ENCODE measurements at regions not wholly inside any gene's neighbourhood (a gene's known extent, or its start where the extent isn't known, plus 50 kb on each side); places are given as distances from the start of the nearest gene placed in this dataset.

DNA sequence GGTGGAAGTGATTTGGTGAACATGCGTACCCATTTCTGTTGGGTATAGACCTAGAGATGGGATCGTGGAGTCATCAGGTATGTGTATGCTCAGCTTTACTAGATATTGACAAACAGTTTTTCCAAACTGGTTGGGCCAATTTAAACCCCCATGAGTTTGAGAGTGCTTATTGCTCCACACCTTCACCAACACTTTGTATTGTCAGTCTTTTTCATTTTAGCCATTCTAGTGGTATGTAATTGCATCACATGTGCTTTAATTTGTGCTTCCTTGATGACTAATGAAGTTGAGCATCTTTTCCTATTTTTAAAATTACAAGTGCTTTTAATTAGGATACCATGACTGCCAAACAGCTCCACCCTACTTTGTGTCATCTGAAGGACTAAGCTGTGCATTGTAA lies 158.9 kb upstream of the AKIRIN2 start:
- Histone ChIP-seq H3K23ac (ENCODE audit: insufficient read length, low read depth, low read length) (no peak overlapping the region), H3K4ac (ENCODE audit: low read depth, low read length) (no peak overlapping the region), H2BK120ac (ENCODE audit: low read depth, low read length, poor library complexity, severe bottlenecking) (no peak overlapping the region), H2BK20ac (ENCODE audit: low read depth, low read length, poor library complexity, severe bottlenecking) (no peak overlapping the region), H3K79me1 (ENCODE audit: insufficient read depth, low read depth, low read length, poor library complexity, severe bottlenecking) (no peaks in the 10 kb centered on the region), H3K4me1 (ENCODE audit: insufficient read depth, low read length) (no peaks in the 10 kb centered on the region), H3K18ac (ENCODE audit: insufficient read length, low read depth, low read length) (no peak overlapping the region), H3K4me2 (ENCODE audit: insufficient read depth, insufficient read length, low read length) (no peak overlapping the region), H2AK5ac (ENCODE audit: insufficient read length, low read length) (no peak overlapping the region), H2AFZ (ENCODE audit: low read length) (no peak overlapping the region), H4K91ac (ENCODE audit: insufficient read length, low read depth, low read length) (no peak overlapping the region), H3T11ph (ENCODE audit: low read length) (no peak overlapping the region), H2BK5ac (ENCODE audit: insufficient read length, low read length) (no peak overlapping the region), H2BK12ac (ENCODE audit: insufficient read length, low read depth, low read length) (no peak overlapping the region), H3K9me3 (ENCODE audit: control insufficient read depth, low read depth, low read length) (no peaks in the 10 kb centered on the region), H2BK15ac (ENCODE audit: low read depth, low read length) (no peak overlapping the region), H3K56ac (ENCODE audit: insufficient read length, low read depth, low read length) (no peak overlapping the region), H4K5ac (ENCODE audit: insufficient read length, low read depth, low read length) (no peak overlapping the region), H3K27me3 (ENCODE audit: insufficient read depth, low read length) (no peaks in the 10 kb centered on the region), H3K79me2 (ENCODE audit: insufficient read depth, low read length) (no peaks in the 10 kb centered on the region), H3K23me2 (ENCODE audit: insufficient read length, low read depth, low read length, poor library complexity, severe bottlenecking) (no peaks in the 10 kb centered on the region), H4K8ac (replicated peaks; ENCODE audit: insufficient read length, low read depth, low read length) (no peak overlapping the region), H3K27ac (ENCODE audit: insufficient read length, low read depth, low read length) (no peak overlapping the region), H3K14ac (ENCODE audit: insufficient read depth, low read length) (no peak overlapping the region), H4K20me1 (ENCODE audit: control insufficient read depth, insufficient read depth, insufficient read length) (no peaks in the 10 kb centered on the region), H3K9ac (ENCODE audit: extremely low read depth, insufficient read length, low read length) (no peak overlapping the region)
- no CpG with 5 or more reads among the region's 2 CpGs for WGBS (ENCODE audit: extremely low coverage, insufficient read length, low lambda C conversion rate)
- Mint-ChIP-seq H3K27me3 (ENCODE audit: low read depth) (no peaks in the 10 kb centered on the region), H3K36me3 (ENCODE audit: insufficient read depth in 1 of 3, low read depth in 3 of 3) (peaks cover 0 to 4% (median 0%) of the 10 kb centered on the region in 3 experiments; a peak in 2 of 7 replicates), H3K27ac (no peak overlapping the region), H3K4me3 (no peak overlapping the region), H3K9me3 (peaks cover 2 to 3% of the 10 kb centered on the region in 2 experiments; a peak in 3 of 5 replicates), H3K4me1 (peaks cover 0 to 8% of the 10 kb centered on the region in 2 experiments; a peak in 2 of 4 replicates)
- TF ChIP-seq CTCF (conservative IDR thresholded peaks at IDR 0.05): no peak
- no peak for DNase-seq
